ENCODE measurements at regions not wholly inside any gene's neighbourhood (a gene's known extent, or its start where the extent isn't known, plus 50 kb on each side); places are given as distances from the start of the nearest gene placed in this dataset.

GRCh38 chr2:71827973-71828372, 319.7 kb downstream of the CYP26B1 start:
- Mint-ChIP-seq H3K9me3 (peaks cover 0 to 6% (median 0%) of the 10 kb centered on the region in 3 donors), H3K36me3 (no peaks in the 10 kb centered on the region), H3K4me1 (peaks cover 0 to 3% (median 0%) of the 10 kb centered on the region in 3 donors), H3K27ac (peak overlapping the region in 1 of 3 donors; percentile 65), H3K4me3 (no peak overlapping the region), H3K27me3 (peaks cover 4% of the 10 kb centered on the region)

- Mint-ChIP-seq H3K27ac (no peak overlapping the region), H3K36me3 (no peaks in the 10 kb centered on the region), H3K4me1 (peaks cover 0 to 3% (median 0%) of the 10 kb centered on the region in 3 donors), H3K9me3 (peaks cover 0 to 6% (median 0%) of the 10 kb centered on the region in 3 donors), H3K4me3 (no peak overlapping the region), H3K27me3 (peaks cover 4% of the 10 kb centered on the region)
Observed at GRCh38 chr2:71827524-71827901, 320.1 kb downstream of the CYP26B1 start.

- Mint-ChIP-seq H3K27me3 (peaks cover 4% of the 10 kb centered on the region), H3K36me3 (no peaks in the 10 kb centered on the region), H3K9me3 (peaks cover 0 to 6% (median 0%) of the 10 kb centered on the region in 3 donors), H3K27ac (no peak overlapping the region), H3K4me3 (no peak overlapping the region), H3K4me1 (peaks cover 0 to 3% (median 0%) of the 10 kb centered on the region in 3 donors)
Observed at GRCh38 chr2:71826826-71827523, 320.7 kb downstream of the CYP26B1 start.

GRCh38 chr2:71826299-71826698, 321.4 kb downstream of the CYP26B1 start:
- peaks cover 0 to 3% (median 0%) of the 10 kb centered on the region in 3 donors for H3K4me1 Mint-ChIP-seq
- peaks cover 4% of the 10 kb centered on the region for H3K27me3 Mint-ChIP-seq
- no peak overlapping the region for H3K4me3 Mint-ChIP-seq

GRCh38 chr2:71824436-71824835, 323.2 kb downstream of the CYP26B1 start:
- Mint-ChIP-seq H3K36me3 (no peaks in the 10 kb centered on the region), H3K27me3 (peaks cover 4% of the 10 kb centered on the region), H3K27ac (no peak overlapping the region), H3K9me3 (peaks cover 0 to 6% (median 0%) of the 10 kb centered on the region in 3 donors), H3K4me1 (peaks cover 0 to 3% (median 0%) of the 10 kb centered on the region in 3 donors), H3K4me3 (no peak overlapping the region)

More at GRCh38 chr2:71826299-71826698, 321.4 kb downstream of the CYP26B1 start:
- Mint-ChIP-seq H3K36me3 (no peaks in the 10 kb centered on the region), H3K9me3 (peaks cover 0 to 6% (median 0%) of the 10 kb centered on the region in 3 donors), H3K27ac (no peak overlapping the region)

GRCh38 chr2:71823526-71823925, 324.1 kb downstream of the CYP26B1 start:
- peaks cover 4% of the 10 kb centered on the region for H3K27me3 Mint-ChIP-seq
- H3K4me1 Mint-ChIP-seq, result peaks cover 0 to 3% (median 0%) of the 10 kb centered on the region in 3 donors
- no peak overlapping the region for H3K4me3 Mint-ChIP-seq
- H3K9me3 Mint-ChIP-seq, result peaks cover 0 to 6% (median 0%) of the 10 kb centered on the region in 3 donors
- H3K36me3 Mint-ChIP-seq, result no peaks in the 10 kb centered on the region
- no peak overlapping the region for H3K27ac Mint-ChIP-seq

GRCh38 chr2:71822463-71822862, 325.2 kb downstream of the CYP26B1 start:
- Mint-ChIP-seq H3K27me3 (peaks cover 4% of the 10 kb centered on the region), H3K36me3 (no peaks in the 10 kb centered on the region), H3K4me1 (peaks cover 0 to 3% (median 0%) of the 10 kb centered on the region in 3 donors), H3K27ac (no peak overlapping the region), H3K4me3 (no peak overlapping the region), H3K9me3 (peaks cover 0 to 6% (median 0%) of the 10 kb centered on the region in 3 donors)

GRCh38 chr2:71821856-71822255, 325.8 kb downstream of the CYP26B1 start:
- Mint-ChIP-seq H3K36me3 (no peaks in the 10 kb centered on the region), H3K4me1 (peaks cover 0 to 3% (median 0%) of the 10 kb centered on the region in 3 donors), H3K27me3 (peaks cover 4% of the 10 kb centered on the region), H3K9me3 (peaks cover 0 to 6% (median 0%) of the 10 kb centered on the region in 3 donors), H3K4me3 (no peak overlapping the region), H3K27ac (no peak overlapping the region)

GRCh38 chr2:71816815-71817214, 330.8 kb downstream of the CYP26B1 start:
- H3K9me3 Mint-ChIP-seq, result no peaks in the 10 kb centered on the region
- H3K4me1 Mint-ChIP-seq, result no peaks in the 10 kb centered on the region
- peaks cover 2% of the 10 kb centered on the region for H3K27me3 Mint-ChIP-seq
- H3K4me3 Mint-ChIP-seq, result no peak overlapping the region
- no peak overlapping the region for H3K27ac Mint-ChIP-seq
- H3K36me3 Mint-ChIP-seq, result no peaks in the 10 kb centered on the region

GRCh38 chr2:71815701-71816474, 331.8 kb downstream of the CYP26B1 start:
- H3K4me3 Mint-ChIP-seq, result no peak overlapping the region
- H3K27ac Mint-ChIP-seq, result no peak overlapping the region
- no peaks in the 10 kb centered on the region for H3K9me3 Mint-ChIP-seq
- H3K36me3 Mint-ChIP-seq, result no peaks in the 10 kb centered on the region
- H3K4me1 Mint-ChIP-seq, result no peaks in the 10 kb centered on the region
- peaks cover 2% of the 10 kb centered on the region for H3K27me3 Mint-ChIP-seq

GRCh38 chr2:71814885-71815284, 332.8 kb downstream of the CYP26B1 start:
- Mint-ChIP-seq H3K36me3 (no peaks in the 10 kb centered on the region), H3K27me3 (peaks cover 2% of the 10 kb centered on the region), H3K4me3 (no peak overlapping the region), H3K4me1 (no peaks in the 10 kb centered on the region), H3K9me3 (no peaks in the 10 kb centered on the region), H3K27ac (no peak overlapping the region)

GRCh38 chr2:71813807-71814470, 333.7 kb downstream of the CYP26B1 start:
- Mint-ChIP-seq H3K4me3 (no peak overlapping the region), H3K9me3 (no peaks in the 10 kb centered on the region), H3K27me3 (peaks cover 2% of the 10 kb centered on the region), H3K36me3 (no peaks in the 10 kb centered on the region), H3K27ac (no peak overlapping the region), H3K4me1 (no peaks in the 10 kb centered on the region)

GRCh38 chr2:71813315-71813714, 334.3 kb downstream of the CYP26B1 start:
- Mint-ChIP-seq H3K4me3 (no peak overlapping the region), H3K9me3 (no peaks in the 10 kb centered on the region), H3K36me3 (no peaks in the 10 kb centered on the region), H3K4me1 (no peaks in the 10 kb centered on the region), H3K27ac (no peak overlapping the region), H3K27me3 (peaks cover 2% of the 10 kb centered on the region)

- peaks cover 3% of the 10 kb centered on the region for H3K27me3 Mint-ChIP-seq
- H3K4me3 Mint-ChIP-seq, result no peak overlapping the region
- H3K27ac Mint-ChIP-seq, result no peak overlapping the region
Observed at GRCh38 chr2:71812736-71813135, 334.9 kb downstream of the CYP26B1 start.

GRCh38 chr2:71811726-71812125, 335.9 kb downstream of the CYP26B1 start:
- Mint-ChIP-seq H3K36me3 (no peaks in the 10 kb centered on the region), H3K27me3 (peaks cover 3% of the 10 kb centered on the region), H3K27ac (no peak overlapping the region), H3K4me1 (no peaks in the 10 kb centered on the region), H3K9me3 (no peaks in the 10 kb centered on the region), H3K4me3 (peak overlapping the region in 1 of 4 donors; percentile 4)

More at GRCh38 chr2:71812736-71813135, 334.9 kb downstream of the CYP26B1 start:
- Mint-ChIP-seq H3K36me3 (no peaks in the 10 kb centered on the region), H3K4me1 (no peaks in the 10 kb centered on the region), H3K9me3 (no peaks in the 10 kb centered on the region)
